Transverse colon (tissue), 4 donors: ENCODE measurements at regions not wholly inside any gene's neighbourhood (a gene's known extent, or its start where the extent isn't known, plus 50 kb on each side); places are given as distances from the start of the nearest gene placed in this dataset.

Experiments used
- CTCF ChIP-seq, 5 experiments: fragments of 200-600 bp in 3 of 5; fragments of 450-650 bp in 2 of 5; sonication (generic) in 3 of 5; IDR thresholded peaks; 1 replicate in 2 of 5; 2 replicates in 3 of 5; pipeline ENCODE4 v1.5.1; 2016 to 2017; ENCODE audit warnings: antibody characterized with exemption in 5 of 5, inconsistent platforms in 3 of 5, mild to moderate bottlenecking in 2 of 5, moderate library complexity in 1 of 5
- EP300 ChIP-seq: sonication (generic); formaldehyde crosslinking; IDR thresholded peaks from one replicate; pipeline ENCODE4 v1.6.1; 2017; ENCODE audit warnings: antibody characterized with exemption, low read depth
- POLR2A ChIP-seq: fragments of 450-650 bp; IDR thresholded peaks from one replicate; pipeline ENCODE4 v1.6.1; 2016; ENCODE audit warnings: antibody characterized with exemption, mild to moderate bottlenecking, moderate library complexity
- POLR2AphosphoS5 ChIP-seq, 3 donors: sonication (generic); formaldehyde crosslinking; IDR thresholded peaks; one replicate each; pipeline ENCODE4 v1.6.1; 2016; ENCODE audit warnings: antibody characterized with exemption in 3 of 3

- TF ChIP-seq CTCF (IDR thresholded peaks at IDR 0.05) (no peak), POLR2A (no peak), POLR2AphosphoS5 (IDR thresholded peaks at IDR 0.05) (no peak), EP300 (no peak)
Observed at GRCh38 chr3:191019855-191020254, 157.4 kb upstream of the GMNC start.
